Renal cortical epithelial cell (primary cell): ENCODE measurements at regions not wholly inside any gene's neighbourhood (a gene's known extent, or its start where the extent isn't known, plus 50 kb on each side); places are given as distances from the start of the nearest gene placed in this dataset.
A peak's percentile ranks its signal among the peaks of the same experiment; 100 is the strongest.
"Not testable (repeated sequence)": the region's sequence is repeated elsewhere in the genome, so short reads cannot be mapped to it uniquely, and the experiment has no call there.

Experiments
- DNase-seq: peaks from one replicate; pipeline ENCODE4 v3.0.0-alpha.2; 2011; ENCODE audit warnings: low read depth

DNA sequence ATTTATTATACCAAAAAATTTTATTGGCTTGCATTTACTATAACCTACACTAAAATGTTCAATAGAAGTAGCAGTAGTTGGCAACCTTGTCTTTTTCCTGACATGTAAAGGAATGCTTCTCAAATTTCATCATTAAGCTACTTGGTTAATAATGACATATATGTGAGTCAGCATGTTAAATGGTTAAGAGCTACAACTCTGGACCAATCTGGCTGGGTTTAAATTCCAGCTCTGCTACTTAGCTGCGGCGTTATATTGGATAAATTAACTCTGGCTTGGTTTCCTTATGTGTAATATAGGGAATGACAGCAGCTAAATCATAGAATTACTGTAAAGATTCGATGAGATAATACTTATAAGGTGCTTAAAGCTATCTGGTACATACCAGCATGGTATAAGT is 53.7 kb upstream of the OTOGL start:
- peak; percentile 84 for DNase-seq

DNA sequence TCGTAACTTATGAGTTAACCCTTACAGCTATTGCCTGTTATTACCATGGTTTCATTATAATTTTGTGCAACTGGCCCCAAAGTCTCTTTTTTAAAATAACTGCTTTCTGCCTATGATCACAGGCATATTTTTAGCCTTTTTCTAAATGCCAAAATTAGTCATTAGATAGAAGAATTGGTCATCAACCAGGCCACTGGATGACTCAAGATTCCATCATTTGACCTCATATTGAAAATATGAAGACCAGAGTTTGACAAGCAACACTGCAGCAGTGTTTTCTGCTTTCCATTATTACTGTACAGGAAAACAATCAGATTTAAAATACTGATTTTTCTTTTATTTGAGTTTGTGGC is 54.7 kb upstream of the OTOGL start:
- DNase-seq, result peak; percentile 43

DNA sequence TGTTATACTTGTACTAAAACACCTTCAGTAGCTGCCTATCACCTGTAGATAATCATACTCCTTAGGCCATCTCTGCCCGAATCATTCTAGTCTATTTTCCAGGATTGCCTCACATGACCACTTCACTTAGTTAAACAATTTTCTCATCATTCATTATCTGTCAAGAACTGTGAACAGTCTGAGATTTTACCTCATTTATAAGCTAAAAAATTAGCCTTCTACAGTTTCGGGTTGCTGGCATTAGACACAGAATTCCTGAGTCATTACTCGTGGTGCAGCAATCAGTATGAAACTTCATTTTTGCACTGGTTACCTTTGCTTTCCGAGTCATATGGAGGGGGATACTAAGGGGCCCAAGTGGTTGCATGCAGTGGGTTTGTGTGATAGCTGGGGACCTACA is 57.6 kb upstream of the OTOGL start:
- peak; percentile 52 for DNase-seq

DNA sequence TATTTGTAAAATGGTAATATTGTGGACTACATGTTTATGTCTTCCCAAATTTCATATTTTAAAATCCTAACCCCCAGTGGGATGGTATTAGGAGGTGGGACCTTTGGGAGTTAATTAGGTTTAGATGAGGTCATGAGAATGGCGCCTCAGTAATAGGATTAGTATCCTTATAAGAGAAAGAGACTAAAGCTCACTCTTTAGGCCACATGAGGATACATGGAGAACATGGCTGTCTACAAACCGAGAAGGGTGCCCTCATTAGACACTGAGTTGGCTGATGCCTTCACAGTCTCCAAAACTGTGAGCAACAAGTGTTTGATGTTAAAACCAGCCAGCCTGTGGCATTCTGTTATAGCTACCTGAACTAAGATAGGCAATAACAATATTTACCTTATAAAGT is 58.3 kb upstream of the OTOGL start:
- no peak for DNase-seq

DNA sequence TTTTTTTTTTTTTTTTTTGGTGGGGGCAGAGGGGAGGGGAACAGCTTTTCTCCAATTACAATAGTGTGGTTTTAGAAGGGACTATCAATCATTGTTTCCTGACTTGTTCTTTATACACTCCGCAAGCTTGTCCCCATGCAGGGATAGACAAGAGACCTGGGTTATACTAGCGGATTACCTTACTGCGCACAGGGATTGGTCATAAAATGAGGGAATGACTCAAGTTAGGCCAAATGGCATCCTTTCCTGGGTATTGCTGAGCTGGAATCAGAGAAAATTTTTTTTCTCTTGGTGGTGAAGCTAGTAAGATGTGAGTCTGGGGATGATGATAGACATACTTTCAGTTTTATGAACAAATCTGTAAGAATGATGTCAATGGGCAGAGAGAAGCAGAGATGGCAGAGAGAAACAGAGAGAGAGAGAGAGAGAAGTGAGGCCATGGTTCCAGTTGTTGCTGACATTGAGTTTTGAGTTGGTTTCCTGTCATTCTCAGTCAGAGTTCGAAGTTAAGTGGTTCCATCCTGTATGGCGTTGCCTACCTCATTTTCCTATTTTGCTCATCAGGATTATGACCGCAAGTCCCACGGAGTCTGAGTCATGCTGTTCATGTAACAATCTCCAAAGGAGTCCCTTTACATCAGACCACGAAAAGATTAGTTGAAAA is 59.1 kb upstream of the OTOGL start:
- DNase-seq, result no peak

DNA sequence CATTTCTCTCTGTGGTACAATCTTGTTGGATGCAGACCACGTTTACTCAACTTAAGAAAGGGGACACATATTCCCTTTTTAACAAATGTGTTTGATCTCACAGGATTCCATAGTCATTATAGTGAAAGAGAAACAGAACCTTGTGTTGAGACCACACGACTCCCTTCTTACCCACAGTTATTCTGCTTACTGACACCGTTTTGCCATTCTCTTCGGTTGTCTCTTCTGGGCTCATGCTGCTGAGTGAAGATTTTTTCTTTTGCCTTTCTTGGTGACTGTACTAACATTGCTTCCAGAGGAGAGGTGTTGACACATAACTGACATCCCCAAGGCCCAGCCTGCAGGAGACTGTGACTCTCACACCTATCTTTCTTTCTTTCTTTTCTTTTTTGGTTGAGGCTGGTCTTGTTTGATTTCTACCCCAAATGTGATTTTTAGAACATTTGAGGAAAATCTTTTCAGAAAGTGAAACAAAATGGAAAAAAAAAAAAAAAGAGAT is 61.2 kb upstream of the OTOGL start:
- no peak for DNase-seq

DNA sequence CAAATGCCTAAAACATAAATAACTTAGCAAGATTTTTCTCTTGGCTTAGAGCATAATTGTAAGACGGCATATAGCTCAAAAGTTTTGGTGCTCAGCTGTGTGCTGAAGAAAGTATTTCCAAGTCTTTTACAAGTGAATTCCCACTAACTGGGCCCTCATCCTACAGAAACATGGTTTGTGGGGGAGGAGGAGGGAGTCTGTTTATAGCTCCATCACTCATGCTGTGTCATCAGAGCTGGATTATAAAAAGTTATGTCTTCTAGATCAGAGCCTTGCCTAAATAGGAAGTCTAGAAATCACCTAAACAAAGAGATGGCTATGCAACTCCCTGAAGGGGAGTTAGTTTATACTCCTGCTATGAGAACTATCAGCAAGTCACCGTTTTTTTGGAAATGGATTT is 65.9 kb upstream of the OTOGL start:
- peak; percentile 9 for DNase-seq

DNA sequence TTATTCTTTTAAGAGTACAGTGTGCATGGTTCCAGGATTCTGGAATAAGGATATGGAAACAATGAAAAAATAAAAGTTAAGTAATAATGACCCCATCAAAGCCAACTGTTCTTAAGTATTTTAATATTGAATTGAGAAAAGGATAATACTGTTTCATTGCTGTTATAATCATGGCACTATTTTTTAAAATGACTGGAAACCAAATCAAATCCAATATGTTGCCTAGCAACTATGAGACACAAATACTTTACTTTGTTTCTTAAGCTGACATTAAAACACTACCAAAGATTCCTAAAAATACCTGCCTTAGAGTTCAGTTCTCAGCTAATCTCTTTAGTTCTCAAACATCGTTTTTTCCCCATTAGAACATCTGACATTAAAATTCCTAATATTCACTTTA is 66.4 kb upstream of the OTOGL start:
- no peak for DNase-seq

DNA sequence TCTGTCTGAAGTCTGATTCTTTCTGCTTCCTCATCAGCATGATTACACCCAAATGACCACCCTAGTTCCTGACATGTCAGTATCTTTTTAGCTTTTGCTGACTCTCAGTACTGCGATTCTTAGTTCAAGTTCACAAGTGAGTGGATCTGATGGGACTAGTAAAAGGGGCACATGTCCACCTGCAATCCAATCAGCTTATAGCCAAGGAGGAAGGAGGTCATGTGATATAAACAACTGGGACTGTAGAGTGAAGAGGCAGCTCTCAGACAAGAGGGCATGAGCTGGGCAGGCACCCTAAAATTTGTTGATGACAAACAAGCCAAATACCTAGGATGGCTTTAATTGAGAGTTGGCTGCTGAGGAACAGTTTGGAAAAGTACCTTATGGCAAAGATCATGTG is 68.1 kb upstream of the OTOGL start:
- DNase-seq, result no peak

DNA sequence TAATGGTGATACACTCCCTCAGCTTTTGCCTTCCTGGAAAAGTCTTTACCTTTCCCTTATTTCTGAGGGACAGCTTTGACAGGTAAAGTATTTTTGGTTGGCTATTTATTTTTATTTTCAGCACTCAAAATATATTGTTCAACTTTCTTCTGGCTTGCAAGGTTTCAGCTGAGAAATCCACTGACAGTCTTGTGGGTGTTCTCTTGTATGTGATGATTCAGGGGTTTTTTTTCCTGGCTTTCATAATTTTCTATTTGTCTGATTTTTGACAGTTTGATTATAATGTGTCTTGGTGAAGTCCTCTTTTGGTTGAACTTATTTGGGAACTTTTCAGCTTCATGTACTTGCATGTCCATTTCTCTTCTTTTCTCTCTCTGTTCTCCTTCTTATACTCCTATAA is 73.7 kb upstream of the OTOGL start:
- DNase-seq, result no peak

DNA sequence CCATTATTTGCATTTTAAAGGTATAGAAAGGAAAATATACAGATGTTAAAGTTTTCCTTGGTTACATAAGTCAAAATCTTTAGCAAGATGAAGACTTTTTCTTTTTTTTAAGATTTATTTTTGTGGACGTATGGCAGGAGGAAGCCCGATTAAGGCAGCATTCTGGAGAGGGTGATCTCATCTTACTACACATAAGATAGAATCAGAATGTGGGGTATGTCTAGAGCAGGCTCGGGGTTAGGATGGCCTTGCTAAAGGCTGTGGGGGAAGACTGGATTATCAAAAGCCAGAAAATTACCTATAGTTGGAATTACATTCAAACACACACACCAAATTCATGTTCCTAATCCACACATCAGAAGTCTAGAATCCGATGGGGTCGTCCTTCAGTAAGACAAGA is 79.6 kb upstream of the OTOGL start:
- no peak for DNase-seq

DNA sequence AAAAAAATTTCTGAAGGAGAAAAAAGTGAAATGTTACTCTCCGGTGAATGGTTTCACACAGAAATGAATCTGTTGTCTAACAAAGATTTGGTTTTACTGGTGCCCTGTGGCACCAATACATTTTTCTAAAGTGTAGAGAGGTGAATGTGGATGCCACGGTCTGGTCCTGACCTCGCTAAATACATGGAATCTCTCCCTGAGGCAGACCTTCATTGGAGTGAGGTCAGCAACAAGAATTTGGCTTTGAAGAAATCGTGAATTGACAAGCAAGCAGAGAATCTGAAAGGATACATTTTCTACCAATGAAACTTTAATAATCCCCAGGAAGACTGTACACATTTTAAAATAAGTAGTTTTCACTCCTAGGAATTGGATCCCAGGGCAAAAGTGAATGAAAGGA is 81.2 kb upstream of the OTOGL start:
- no peak for DNase-seq

DNA sequence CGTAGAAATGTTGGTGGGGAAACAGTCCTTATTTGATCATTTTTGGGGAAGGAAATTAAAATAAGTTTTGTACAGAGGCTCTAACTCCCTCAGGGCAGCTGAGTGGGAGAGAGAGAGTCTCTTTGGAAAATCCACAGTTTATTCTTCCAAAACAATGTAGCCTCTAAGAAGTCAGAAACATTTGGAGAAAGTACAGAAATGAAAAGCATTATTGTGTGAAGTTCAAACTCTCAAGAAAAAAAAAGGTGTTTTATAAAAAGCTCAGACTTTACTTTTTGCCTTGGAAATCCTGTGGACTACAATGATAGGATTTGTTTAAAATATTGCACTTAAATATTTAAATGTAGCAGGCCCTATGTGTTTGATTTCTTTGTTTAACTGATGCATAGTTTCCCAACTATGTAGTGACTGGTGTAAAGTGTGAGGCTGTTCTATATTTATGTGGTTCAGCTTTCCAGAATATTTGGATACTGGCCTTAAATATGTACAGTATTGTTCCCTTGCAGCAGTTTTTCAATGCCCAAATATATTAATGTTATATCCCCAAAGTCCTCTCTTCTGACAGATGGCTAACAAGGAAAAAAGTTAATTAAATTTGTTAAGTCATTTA is 82.0 kb upstream of the OTOGL start:
- no peak for DNase-seq

DNA sequence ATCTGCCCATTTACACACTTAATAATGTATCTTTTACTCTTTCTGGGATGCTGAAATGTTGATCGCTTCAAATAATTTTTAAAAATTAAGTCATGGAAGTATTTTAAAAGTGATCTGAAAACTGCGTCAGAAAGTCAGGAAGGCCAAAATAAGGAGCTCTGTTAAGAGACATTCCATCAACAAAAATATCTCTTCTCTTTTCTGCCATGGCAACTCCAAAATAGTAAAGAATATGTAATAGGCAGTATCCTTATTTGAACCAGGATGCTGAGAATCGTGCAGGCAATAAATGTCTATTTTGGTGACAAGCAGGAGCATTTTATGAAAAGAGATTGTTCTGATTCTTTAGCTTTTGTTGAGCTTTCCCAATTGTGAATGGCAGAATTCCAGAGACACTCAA is 81.8 kb upstream of the PPP1R12A start:
- DNase-seq, result no peak

DNA sequence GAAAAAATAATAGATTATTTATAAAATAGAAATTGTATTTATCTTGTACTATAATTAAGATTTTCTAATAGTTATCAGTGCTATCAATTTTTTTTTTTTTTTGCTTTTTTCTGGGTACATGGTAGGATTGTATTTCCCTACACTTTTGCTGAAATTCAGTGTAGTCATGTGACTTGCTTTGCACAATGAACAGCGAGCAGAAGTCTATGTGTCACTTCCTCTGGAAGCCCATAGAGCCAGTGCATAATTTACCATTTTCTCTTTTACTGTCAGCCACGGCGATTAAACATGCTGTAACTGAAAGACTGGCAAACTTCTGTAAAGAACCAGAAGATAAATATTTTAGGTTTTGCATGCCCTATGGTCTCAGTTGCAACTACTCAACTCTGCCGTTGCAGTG is 80.8 kb upstream of the PPP1R12A start:
- DNase-seq, result no peak

DNA sequence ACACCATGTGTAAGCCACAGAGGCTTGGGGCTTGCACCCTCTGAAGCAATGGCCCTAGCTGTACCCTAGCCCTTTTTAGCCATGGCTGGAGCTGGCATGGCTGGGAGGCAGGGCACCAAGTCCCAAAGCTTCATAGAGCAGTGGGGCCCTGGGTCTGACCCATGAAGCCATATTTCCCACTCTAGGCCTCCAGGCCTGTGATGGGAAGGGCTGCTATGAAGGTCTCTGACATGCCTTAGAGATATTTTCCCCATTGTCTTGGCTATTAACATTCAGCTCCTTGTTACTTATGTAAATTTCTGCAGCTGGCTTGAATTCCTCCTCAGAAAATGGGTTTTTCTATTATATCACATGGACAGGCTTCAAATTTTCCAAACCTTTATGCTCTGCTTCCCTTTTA is 68.8 kb upstream of the PPP1R12A start:
- not testable (repeated sequence) for DNase-seq

DNA sequence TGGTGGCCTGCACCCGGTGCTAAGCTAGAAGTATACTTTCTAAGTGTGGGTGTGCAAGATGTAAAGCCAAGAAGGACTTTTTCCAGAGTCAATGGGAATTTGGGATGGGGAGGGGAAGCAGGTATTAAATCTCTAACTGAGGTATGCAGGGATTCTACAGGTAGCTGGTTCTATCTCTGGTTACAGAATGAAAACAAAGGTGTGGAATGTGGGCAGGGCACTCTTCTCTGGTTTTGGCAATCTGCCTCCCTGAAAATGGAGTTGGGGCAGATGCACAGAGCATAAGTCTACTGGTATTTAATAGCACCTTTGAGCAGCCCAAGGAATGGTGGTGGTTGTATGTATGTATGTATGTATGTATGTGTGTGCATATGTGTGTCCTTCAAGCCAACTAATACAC is 66.7 kb upstream of the PPP1R12A start:
- DNase-seq, result no peak

DNA sequence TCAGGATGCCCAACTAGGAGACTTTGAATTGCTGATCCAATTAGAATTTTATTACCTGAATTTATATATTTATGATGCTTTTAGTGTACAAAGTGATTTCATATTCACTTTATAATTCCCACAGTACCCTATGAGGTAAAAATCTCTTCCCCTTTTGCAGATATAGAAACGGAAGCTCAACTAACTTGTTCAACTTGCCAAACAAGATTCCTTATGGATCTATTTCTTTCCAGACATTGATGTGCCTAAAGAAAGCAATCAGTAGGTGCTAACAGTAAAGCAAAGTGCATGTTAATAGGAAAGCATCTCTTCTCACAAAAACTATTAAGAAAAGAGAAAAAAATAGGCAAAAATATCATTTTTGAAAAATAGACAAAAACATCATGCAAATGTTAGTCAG is 65.9 kb upstream of the PPP1R12A start:
- no peak for DNase-seq

DNA sequence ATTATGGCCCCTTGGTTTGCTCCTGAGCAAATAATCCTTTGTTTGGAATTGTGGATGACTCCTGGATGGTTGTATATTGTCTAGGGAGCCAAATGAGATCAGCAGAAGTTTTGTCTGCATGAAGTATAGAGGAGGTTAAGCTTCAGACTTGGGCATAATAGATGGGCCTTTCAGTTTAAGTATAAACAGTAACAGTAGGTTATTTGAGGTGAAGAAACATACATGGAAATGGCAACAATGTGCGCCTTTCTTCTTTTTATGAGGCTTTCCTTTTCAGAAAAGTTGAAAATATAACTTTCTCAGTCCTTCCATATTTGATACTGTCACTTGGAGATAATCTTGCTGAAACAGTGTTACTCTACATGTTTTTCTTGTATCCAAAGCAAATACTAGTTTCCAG is 63.7 kb upstream of the PPP1R12A start:
- DNase-seq, result no peak

DNA sequence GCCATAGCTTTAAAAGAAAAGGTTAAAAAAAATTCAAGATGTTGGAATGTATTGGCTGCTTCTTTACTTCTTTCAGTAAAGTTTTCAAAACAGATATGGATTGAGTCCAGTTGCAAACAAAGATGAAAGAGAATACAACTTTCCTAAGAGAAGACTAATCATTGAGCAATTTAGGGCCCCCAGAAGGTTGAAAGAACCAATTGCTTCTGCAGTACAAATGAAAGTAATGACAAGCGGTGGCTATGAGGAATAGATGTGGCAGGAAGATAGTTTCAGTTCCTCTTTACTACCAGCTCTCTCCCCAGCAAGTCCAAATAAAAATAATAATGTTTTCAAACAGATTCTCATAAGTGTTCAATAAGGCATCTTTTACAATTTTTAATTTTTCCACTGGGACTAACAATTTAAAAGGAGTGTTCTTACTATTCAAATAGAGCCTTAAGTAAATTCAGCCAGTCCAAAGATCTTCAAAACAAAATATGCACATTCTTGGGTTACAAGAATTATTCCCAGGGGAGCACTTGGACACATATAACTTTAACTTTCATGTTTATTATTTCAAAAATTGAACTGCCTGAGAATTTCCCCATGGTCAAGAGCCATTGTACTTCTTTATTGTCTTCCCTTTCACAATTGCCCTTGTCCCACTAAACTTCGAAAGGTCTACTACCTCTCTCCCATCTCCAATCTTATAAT is 62.3 kb upstream of the PPP1R12A start:
- DNase-seq, result no peak

DNA sequence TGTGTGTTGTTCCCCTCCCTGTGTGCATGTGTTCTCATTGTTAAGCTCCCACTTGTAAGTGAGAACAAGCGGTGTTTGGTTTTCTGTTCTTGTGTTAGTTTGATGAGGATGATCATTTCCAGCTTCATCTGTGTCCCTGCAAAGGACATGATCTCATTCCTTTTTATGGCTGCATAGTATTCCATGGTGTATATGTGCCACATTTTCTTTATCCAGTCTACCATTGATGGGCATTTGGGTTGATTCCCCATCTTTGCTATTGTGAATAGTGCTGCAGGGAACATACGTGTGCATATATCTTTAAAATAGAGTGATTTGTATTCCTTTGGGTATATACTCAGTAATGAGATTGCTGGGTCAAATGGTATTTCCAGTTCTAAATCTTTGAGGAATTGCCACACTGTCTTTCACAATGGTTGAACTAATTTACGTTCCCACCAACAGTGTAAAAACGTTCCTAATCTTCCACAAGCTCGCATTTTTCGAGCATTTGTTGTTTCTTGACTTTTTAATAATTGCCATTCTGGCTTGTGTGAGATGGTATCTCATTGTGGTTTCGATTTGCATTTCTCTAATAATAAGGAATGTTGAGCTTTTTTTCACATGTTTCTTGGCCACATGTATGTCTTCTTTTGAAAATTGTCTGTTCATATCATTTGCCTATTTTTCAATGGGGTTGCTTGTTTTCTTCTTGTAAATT is 60.6 kb upstream of the PPP1R12A start:
- not testable (repeated sequence) for DNase-seq

DNA sequence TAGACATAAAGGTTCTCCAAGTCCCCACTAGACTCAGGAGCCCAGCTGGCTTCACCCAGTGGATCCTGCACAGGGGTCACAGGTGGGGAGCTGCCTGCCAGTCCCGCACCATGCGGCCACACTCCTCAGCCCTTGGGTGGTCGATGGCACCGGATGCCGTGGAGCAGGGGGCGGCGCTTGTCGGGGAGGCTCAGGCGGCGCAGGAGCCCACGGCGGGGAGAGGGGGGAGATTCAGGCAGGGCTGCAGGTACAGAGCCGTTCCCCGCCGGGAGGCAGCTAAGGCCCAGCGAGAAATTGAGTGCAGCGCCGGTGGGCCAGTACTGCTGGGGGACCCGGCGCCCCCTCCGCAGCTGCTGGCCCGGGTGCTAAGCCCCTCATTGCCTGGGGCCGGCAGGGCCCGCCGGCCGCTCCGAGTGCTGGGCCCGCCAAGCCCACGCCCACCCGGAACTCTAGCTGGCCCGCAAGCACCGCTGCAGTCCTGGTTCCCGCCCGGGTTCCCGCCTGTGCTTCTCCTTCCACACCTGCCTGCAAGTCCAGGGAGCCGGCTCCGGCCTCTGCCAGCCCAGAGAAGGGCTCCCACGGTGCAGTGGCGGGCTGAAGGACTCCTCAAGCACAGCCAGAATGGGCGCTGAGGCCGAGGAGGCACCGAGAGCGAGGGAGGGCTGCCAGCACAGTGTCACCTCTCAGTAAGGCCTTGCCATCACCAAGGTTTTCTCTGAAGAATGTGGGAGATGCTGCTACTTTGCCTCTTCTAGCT is 58.4 kb upstream of the PPP1R12A start:
- no peak for DNase-seq
